Pulmonary artery endothelial cell (primary cell): ENCODE measurements at regions not wholly inside any gene's neighbourhood (a gene's known extent, or its start where the extent isn't known, plus 50 kb on each side); places are given as distances from the start of the nearest gene placed in this dataset.

Experiments
- DNase-seq: peaks from one replicate; pipeline ENCODE4 v3.0.0-alpha.2; 2011; ENCODE audit warnings: low read depth, low spot score

GRCh38 chr12:115760231-115760630, 517.3 kb downstream of the MED13L start:
- DNase-seq = no peak

- no peak for DNase-seq
Measured at GRCh38 chr12:115758877-115759620, 518.4 kb downstream of the MED13L start.

GRCh38 chr12:115758183-115758582, 519.3 kb downstream of the MED13L start:
- DNase-seq = no peak

- DNase-seq = no peak
Measured at GRCh38 chr12:115756804-115757203, 520.7 kb downstream of the MED13L start.

GRCh38 chr12:115756271-115756670, 521.2 kb downstream of the MED13L start:
- DNase-seq = no peak

GRCh38 chr12:115755725-115756085, 521.8 kb downstream of the MED13L start:
- DNase-seq = no peak

GRCh38 chr12:115755061-115755724, 522.3 kb downstream of the MED13L start:
- DNase-seq = no peak

GRCh38 chr12:115752913-115753726, 524.4 kb downstream of the MED13L start:
- DNase-seq = no peak

GRCh38 chr12:115752156-115752555, 525.3 kb downstream of the MED13L start:
- no peak for DNase-seq

GRCh38 chr12:115750340-115750739, 527.2 kb downstream of the MED13L start:
- DNase-seq = no peak

GRCh38 chr12:115749071-115749841, 528.2 kb downstream of the MED13L start:
- DNase-seq = no peak

GRCh38 chr12:115740586-115741155, 536.8 kb downstream of the MED13L start:
- no peak for DNase-seq

- no peak for DNase-seq
Measured at GRCh38 chr12:115737895-115738294, 539.6 kb downstream of the MED13L start.

- DNase-seq = no peak
Measured at GRCh38 chr12:115736360-115736759, 541.1 kb downstream of the MED13L start.

- no peak for DNase-seq
Measured at GRCh38 chr12:115730975-115731541, 546.4 kb downstream of the MED13L start.

- DNase-seq = no peak
Measured at GRCh38 chr12:115726691-115727090, 550.8 kb downstream of the MED13L start.

- no peak for DNase-seq
Measured at GRCh38 chr12:115722181-115722580, 555.3 kb downstream of the MED13L start.

GRCh38 chr12:115716551-115716950, 560.9 kb downstream of the MED13L start:
- no peak for DNase-seq

GRCh38 chr12:115712676-115713075, 564.8 kb downstream of the MED13L start:
- DNase-seq = no peak

- no peak for DNase-seq
Measured at GRCh38 chr12:115710104-115710564, 567.4 kb downstream of the MED13L start.

- no peak for DNase-seq
Measured at GRCh38 chr12:115709540-115710011, 567.9 kb downstream of the MED13L start.
